ENCODE measurements at regions not wholly inside any gene's neighbourhood (a gene's known extent, or its start where the extent isn't known, plus 50 kb on each side); places are given as distances from the start of the nearest gene placed in this dataset.

DNA sequence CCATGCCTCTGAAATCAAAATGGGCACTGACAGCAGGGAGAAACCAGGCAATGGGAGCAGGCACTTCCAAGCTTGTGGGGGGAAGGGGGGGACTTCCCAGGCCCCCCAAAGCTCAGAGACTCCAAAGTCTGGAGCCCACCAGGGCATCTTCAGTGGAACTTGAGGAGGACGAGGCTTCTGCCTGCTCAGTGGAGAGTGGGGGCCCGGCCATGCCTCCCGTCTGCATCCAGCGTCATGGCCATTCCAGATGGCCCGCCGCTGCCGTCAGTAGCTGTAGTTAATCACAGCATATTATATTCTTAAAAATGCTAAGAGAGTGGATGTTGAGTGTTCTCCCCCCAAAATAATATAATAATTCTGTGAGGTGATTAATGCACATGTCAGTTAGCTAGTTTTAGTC is 315.2 kb downstream of the KCNJ2 start:
- Histone ChIP-seq H3K27ac (ENCODE audit: insufficient read depth, low read length) (no peak overlapping the region), H4K5ac (ENCODE audit: low read depth, low read length) (no peak overlapping the region), H3K4ac (ENCODE audit: low read depth, low read length) (no peak overlapping the region), H4K91ac (ENCODE audit: insufficient read depth, low read depth, low read length) (no peak overlapping the region), H3K18ac (ENCODE audit: low read depth, low read length) (no peak overlapping the region), H2BK5ac (ENCODE audit: low read depth, low read length, poor library complexity, severe bottlenecking) (no peak overlapping the region), H3K56ac (ENCODE audit: extremely low read depth, insufficient read depth, low read length) (no peak overlapping the region), H4K8ac (ENCODE audit: low read depth in 2 of 2, low read length in 2 of 2) (no peak overlapping the region), H2BK20ac (ENCODE audit: low read depth, low read length) (no peak overlapping the region), H2AK9ac (replicated peaks; ENCODE audit: low read depth, low read length, poor library complexity) (no peak overlapping the region), H3K4me2 (ENCODE audit: low read depth, low read length) (no peak overlapping the region), H3K4me3 (ENCODE audit: insufficient read depth, low read depth, low read length) (no peak overlapping the region), H2BK120ac (ENCODE audit: low read depth, low read length) (no peak overlapping the region), H3K9me1 (ENCODE audit: insufficient read depth, low read length) (no peaks in the 10 kb centered on the region), H3K9ac (ENCODE audit: low read depth, low read length) (no peak overlapping the region), H4K20me1 (ENCODE audit: insufficient read depth, low read length) (no peaks in the 10 kb centered on the region), H3K36me3 (ENCODE audit: control insufficient read depth, insufficient read depth, low read length) (no peaks in the 10 kb centered on the region), H3K23ac (ENCODE audit: low read depth, low read length) (no peak overlapping the region), H2AK5ac (ENCODE audit: low read depth, low read length) (no peak overlapping the region), H3K79me1 (ENCODE audit: low read depth in 1 of 2, low read length in 2 of 2) (no peaks in the 10 kb centered on the region), H2BK15ac (ENCODE audit: low read depth, low read length) (no peak overlapping the region), H3K27me3 (ENCODE audit: control insufficient read depth, insufficient read depth, low read length) (no peaks in the 10 kb centered on the region), H3K14ac (replicated peaks; ENCODE audit: low read depth, low read length) (no peak overlapping the region), H2AFZ (replicated peaks; ENCODE audit: low read length, poor library complexity) (no peak overlapping the region), H3K4me1 (ENCODE audit: control insufficient read depth, insufficient read depth, low read length) (no peaks in the 10 kb centered on the region), H3K9me3 (ENCODE audit: control insufficient read depth, insufficient read depth, low read length) (peaks cover 9% of the 10 kb centered on the region; the same call in 1 of the 2 replicates)
- dilution Hi-C loops (cut with HindIII; ENCODE audit: low sequenced_read_pairs, unreplicated experiment), result no loop called here
- DNase-seq (no peak), ATAC-seq (ENCODE audit: low read depth) (no peak)
- POLR2A ChIA-PET (ENCODE audit: unreplicated experiment), result no interaction called here
- intact Hi-C loops (cut with micrococcal nuclease), result no loop called here
- CTCF ChIA-PET, result no interaction called here
- in situ Hi-C loops (cut with MboI; ENCODE audit: low sequenced_read_pairs), result no loop called here
- no TSS peak for BruUV-seq (replicated peaks)
- no peak for TF ChIP-seq RFX5 (IDR thresholded peaks at IDR 0.05; ENCODE audit: low read depth, low read length)
- no peak for TF ChIP-seq RCOR1 (IDR thresholded peaks at IDR 0.05; ENCODE audit: insufficient replicate concordance, low read length)
- TF ChIP-seq MAFK (IDR thresholded peaks at IDR 0.05; ENCODE audit: low read depth, low read length), result no peak
- no peak for TF ChIP-seq SMC3 (IDR thresholded peaks at IDR 0.05; ENCODE audit: low read depth, low read length)
- TF ChIP-seq, protein P1, sequence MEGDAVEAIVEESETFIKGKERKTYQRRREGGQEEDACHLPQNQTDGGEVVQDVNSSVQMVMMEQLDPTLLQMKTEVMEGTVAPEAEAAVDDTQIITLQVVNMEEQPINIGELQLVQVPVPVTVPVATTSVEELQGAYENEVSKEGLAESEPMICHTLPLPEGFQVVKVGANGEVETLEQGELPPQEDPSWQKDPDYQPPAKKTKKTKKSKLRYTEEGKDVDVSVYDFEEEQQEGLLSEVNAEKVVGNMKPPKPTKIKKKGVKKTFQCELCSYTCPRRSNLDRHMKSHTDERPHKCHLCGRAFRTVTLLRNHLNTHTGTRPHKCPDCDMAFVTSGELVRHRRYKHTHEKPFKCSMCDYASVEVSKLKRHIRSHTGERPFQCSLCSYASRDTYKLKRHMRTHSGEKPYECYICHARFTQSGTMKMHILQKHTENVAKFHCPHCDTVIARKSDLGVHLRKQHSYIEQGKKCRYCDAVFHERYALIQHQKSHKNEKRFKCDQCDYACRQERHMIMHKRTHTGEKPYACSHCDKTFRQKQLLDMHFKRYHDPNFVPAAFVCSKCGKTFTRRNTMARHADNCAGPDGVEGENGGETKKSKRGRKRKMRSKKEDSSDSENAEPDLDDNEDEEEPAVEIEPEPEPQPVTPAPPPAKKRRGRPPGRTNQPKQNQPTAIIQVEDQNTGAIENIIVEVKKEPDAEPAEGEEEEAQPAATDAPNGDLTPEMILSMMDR (conservative IDR thresholded peaks at IDR 0.05; ENCODE audit: low read depth, low read length), result no peak
- TF ChIP-seq, protein P2, sequence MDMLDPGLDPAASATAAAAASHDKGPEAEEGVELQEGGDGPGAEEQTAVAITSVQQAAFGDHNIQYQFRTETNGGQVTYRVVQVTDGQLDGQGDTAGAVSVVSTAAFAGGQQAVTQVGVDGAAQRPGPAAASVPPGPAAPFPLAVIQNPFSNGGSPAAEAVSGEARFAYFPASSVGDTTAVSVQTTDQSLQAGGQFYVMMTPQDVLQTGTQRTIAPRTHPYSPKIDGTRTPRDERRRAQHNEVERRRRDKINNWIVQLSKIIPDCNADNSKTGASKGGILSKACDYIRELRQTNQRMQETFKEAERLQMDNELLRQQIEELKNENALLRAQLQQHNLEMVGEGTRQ (IDR thresholded peaks at IDR 0.05; ENCODE audit: low read depth, low read length), result no peak
- TF ChIP-seq RAD21 (IDR thresholded peaks at IDR 0.05; ENCODE audit: low read length), result no peak
- TF ChIP-seq MAZ (IDR thresholded peaks at IDR 0.05; ENCODE audit: borderline replicate concordance, low read depth, low read length), result no peak
- TF ChIP-seq POLR2A (IDR thresholded peaks at IDR 0.05; ENCODE audit: low read depth, low read length), result no peak
- WGBS, 2 experiments (ENCODE audit: extremely low coverage in 2 of 2, insufficient read length in 1 of 2), result no CpG with 5 or more reads among the region's 7 CpGs

All from IMR-90 (cell line).